Esophagus muscularis mucosa (tissue), 2 donors: ENCODE measurements at regions not wholly inside any gene's neighbourhood (a gene's known extent, or its start where the extent isn't known, plus 50 kb on each side); places are given as distances from the start of the nearest gene placed in this dataset.

Source experiments
- POLR2A ChIP-seq: fragments of 450-650 bp; IDR thresholded peaks from one replicate; pipeline ENCODE4 v1.6.1; 2017; ENCODE audit warnings: antibody characterized with exemption, moderate library complexity, mild to moderate bottlenecking, low read depth
- POLR2AphosphoS5 ChIP-seq, 2 donors: sonication (generic); formaldehyde crosslinking; IDR thresholded peaks; one replicate each; pipeline ENCODE4 v1.6.1; 2017; ENCODE audit warnings: antibody characterized with exemption in 2 of 2

GRCh38 chr9:119667916-119668315, 298.7 kb upstream of the BRINP1 start:
- TF ChIP-seq POLR2AphosphoS5 (IDR thresholded peaks at IDR 0.05) (no peak), POLR2A (no peak)
